ENCODE measurements at regions not wholly inside any gene's neighbourhood (a gene's known extent, or its start where the extent isn't known, plus 50 kb on each side); places are given as distances from the start of the nearest gene placed in this dataset.

DNA sequence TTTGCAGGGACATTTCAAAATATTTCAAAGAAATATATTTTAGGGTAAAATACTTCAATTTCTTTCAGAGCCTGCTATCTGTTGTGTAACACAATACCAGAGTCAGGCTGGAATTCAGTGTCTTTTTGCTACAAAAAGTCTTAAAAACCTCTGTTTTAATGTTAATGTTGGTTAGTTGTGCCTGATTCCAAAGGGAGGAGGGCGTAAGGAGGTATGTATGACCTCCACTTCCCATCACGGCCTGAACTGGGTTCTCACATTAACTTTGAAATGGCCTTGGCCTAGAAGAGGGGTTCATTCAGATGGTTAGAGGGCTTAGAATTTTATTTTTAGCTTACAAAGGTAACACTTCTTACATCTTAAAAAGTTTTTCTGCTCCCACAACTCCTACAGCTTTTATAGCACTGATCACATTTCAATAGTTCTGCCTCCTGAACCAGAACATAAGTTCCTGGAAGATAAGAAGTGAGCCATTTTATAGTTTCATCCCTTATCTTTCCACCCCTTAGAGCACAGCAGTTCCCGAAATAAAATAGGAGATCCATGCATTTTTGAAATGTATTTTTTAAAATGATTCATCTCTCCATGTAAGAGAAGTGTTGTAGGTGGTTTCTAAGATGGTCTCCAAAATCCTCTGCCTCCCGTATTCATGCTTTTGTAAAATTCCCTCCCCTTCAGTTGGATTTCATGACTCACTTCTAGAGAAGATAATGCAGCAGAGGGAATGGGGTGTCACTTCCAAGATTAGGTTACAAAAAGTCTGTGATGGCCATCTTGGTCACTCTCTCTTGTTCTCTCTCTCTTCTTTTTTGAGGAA lies 543.1 kb upstream of the NECTIN3 start (continued):
- TF ChIP-seq, protein P1, sequence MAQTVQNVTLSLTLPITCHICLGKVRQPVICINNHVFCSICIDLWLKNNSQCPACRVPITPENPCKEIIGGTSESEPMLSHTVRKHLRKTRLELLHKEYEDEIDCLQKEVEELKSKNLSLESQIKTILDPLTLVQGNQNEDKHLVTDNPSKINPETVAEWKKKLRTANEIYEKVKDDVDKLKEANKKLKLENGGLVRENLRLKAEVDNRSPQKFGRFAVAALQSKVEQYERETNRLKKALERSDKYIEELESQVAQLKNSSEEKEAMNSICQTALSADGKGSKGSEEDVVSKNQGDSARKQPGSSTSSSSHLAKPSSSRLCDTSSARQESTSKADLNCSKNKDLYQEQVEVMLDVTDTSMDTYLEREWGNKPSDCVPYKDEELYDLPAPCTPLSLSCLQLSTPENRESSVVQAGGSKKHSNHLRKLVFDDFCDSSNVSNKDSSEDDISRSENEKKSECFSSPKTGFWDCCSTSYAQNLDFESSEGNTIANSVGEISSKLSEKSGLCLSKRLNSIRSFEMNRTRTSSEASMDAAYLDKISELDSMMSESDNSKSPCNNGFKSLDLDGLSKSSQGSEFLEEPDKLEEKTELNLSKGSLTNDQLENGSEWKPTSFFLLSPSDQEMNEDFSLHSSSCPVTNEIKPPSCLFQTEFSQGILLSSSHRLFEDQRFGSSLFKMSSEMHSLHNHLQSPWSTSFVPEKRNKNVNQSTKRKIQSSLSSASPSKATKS (CRISPR knock-in tag; IDR thresholded peaks at IDR 0.05): no peak
- no peak for TF ChIP-seq ATF1 (CRISPR knock-in tag; IDR thresholded peaks at IDR 0.05)
- no peak for TF ChIP-seq ATF1 (tag; IDR thresholded peaks at IDR 0.05)
- TF ChIP-seq ARID3A (IDR thresholded peaks at IDR 0.05; ENCODE audit: borderline replicate concordance, low read depth, low read length): peak; percentile 34; the same call in 1 of the 2 replicates
- TF ChIP-seq ZNF444 (CRISPR knock-in tag; IDR thresholded peaks at IDR 0.05): no peak
- TF ChIP-seq E2F3 (CRISPR knock-in tag; IDR thresholded peaks at IDR 0.05): no peak
- 0 out of 2 replicates have a peak, but pooled peaks have one; percentile 12 for TF ChIP-seq PKNOX1 (IDR thresholded peaks at IDR 0.05)
- no peak for TF ChIP-seq ZFP1 (CRISPR knock-in tag; IDR thresholded peaks at IDR 0.05)
- TF ChIP-seq ELF2 (CRISPR knock-in tag; IDR thresholded peaks at IDR 0.05): no peak
- TF ChIP-seq ESRRA (IDR thresholded peaks at IDR 0.05; ENCODE audit: borderline replicate concordance, low read depth): no peak
- peak; percentile 72 for TF ChIP-seq CHAMP1 (IDR thresholded peaks at IDR 0.05)
- TF ChIP-seq DNMT1 (IDR thresholded peaks at IDR 0.05): no peak

Data from K562 (cell line).